Fibroblast of the aortic adventitia (primary cell): ENCODE measurements at regions not wholly inside any gene's neighbourhood (a gene's known extent, or its start where the extent isn't known, plus 50 kb on each side); places are given as distances from the start of the nearest gene placed in this dataset.

ENCODE experiments used
- DNase-seq: peaks from one replicate; pipeline ENCODE4 v3.0.0-alpha.2; 2010; ENCODE audit warnings: low read depth
- H3K4me3 ChIP-seq: 2 replicates; pipeline ENCODE4 v1.5.1; 2011; ENCODE audit warnings: low read depth, mild to moderate bottlenecking, control low read depth, low read length, moderate library complexity
- CTCF ChIP-seq: IDR thresholded peaks from 2 replicates; pipeline ENCODE4 v1.5.1; 2011; ENCODE audit warnings: mild to moderate bottlenecking, low read length, control low read depth, inconsistent platforms; ENCODE audit not compliant: insufficient read depth

GRCh38 chr5:56461584-56461983, 228.5 kb upstream of the ANKRD55 start:
- DNase-seq: no peak
- no peak for TF ChIP-seq CTCF
- H3K4me3 ChIP-seq: no peak overlapping the region

- DNase-seq: peak; percentile 41
- no peak overlapping the region for H3K4me3 ChIP-seq
- no peak for TF ChIP-seq CTCF
Measured at GRCh38 chr5:56460681-56461191, 227.6 kb upstream of the ANKRD55 start.

GRCh38 chr5:56460195-56460546, 227.0 kb upstream of the ANKRD55 start:
- TF ChIP-seq CTCF: no peak
- no peak overlapping the region for H3K4me3 ChIP-seq
- DNase-seq: no peak

- no peak for DNase-seq
- TF ChIP-seq CTCF: no peak
- H3K4me3 ChIP-seq: no peak overlapping the region
Measured at GRCh38 chr5:56459394-56460194, 226.5 kb upstream of the ANKRD55 start.

GRCh38 chr5:56457887-56458812, 225.0 kb upstream of the ANKRD55 start:
- H3K4me3 ChIP-seq: no peak overlapping the region
- TF ChIP-seq CTCF: no peak
- peak; percentile 61 for DNase-seq

- H3K4me3 ChIP-seq: no peak overlapping the region
- no peak for TF ChIP-seq CTCF
- DNase-seq: no peak
Measured at GRCh38 chr5:56456002-56456401, 222.9 kb upstream of the ANKRD55 start.
